ENCODE measurements at regions not wholly inside any gene's neighbourhood (a gene's known extent, or its start where the extent isn't known, plus 50 kb on each side); places are given as distances from the start of the nearest gene placed in this dataset.

DNA sequence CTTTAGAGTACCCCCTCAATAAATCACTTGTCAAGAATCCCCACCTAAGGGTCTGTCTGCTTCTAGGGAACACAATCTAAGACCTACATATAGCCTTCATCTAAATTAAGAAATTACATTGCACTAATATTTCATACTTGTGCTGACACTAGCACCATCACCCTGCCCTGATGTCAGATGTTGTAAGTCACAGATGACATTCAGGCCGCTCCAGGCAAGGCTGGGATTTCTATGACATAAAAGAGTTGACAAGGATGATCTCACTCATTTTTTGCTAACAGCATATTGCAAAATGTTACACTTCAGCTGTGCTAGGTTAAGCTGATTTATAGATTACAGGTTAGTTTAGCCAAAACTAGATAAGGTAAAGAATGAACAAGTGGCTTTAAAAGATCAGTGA lies 372.5 kb upstream of the GRIA1 start:
- TF ChIP-seq CTCF (conservative IDR thresholded peaks at IDR 0.05) (no peak), ZFX (IDR thresholded peaks at IDR 0.05) (no peak)

Measured in C4-2B (cell line).